Skin epidermis (tissue), 12 donors: ENCODE measurements at regions not wholly inside any gene's neighbourhood (a gene's known extent, or its start where the extent isn't known, plus 50 kb on each side); places are given as distances from the start of the nearest gene placed in this dataset.
A peak's percentile ranks its signal among the peaks of the same experiment; 100 is the strongest.

ENCODE experiments used
- H3K27ac ChIP-seq, 21 experiments: fragments of 200-600 bp; sonication (generic) in 11 of 21; one replicate each; pipeline ENCODE4 v1.5.0; 2020; ENCODE audit warnings: mild to moderate bottlenecking in 3 of 21, inconsistent platforms in 2 of 21, moderate library complexity in 2 of 21
- H3K4me3 ChIP-seq, 7 experiments: fragments of 200-600 bp; sonication (generic) in 2 of 7; one replicate each; pipeline ENCODE4 v1.5.0; 2020; ENCODE audit warnings: inconsistent platforms in 2 of 7, mild to moderate bottlenecking in 2 of 7, moderate library complexity in 1 of 7

DNA sequence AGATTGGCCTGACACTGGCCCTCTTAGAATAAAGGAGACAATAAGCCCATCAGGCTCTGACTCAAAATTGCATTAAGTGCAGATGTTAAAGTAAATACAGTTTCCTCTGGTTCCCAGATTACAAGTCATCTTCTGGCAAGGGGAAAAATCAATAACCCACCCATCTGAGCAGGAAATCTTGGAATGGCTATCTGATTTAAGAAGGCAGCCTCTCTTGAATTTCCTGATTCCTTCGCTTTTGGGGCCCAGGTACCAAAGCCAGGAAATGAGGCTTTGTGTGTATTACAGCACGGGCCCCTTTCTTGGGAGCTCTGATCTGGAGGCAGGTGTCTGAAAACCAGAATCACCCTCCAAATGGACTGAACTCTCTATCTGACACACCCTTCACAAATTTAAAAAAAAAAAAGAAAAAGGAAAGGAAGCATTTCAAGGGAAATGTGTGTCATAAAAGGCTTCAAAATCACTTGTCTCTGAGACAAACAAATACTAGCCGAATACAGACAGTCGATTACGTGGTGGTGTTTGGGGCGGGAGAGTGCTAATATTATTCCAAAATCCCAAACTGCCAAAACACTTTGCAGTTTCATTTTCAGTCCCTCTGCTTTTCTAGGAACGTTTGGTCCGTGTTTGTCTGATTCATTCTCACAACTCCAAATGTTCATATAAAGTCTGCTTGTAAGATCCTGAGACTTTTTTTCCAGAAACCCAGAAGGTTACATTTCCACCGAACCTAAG is 240.9 kb upstream of the CAMK1G start:
- Histone ChIP-seq H3K4me3 (no peak overlapping the region), H3K27ac (peak overlapping the region in 1 of 21 experiments; percentile 14)

DNA sequence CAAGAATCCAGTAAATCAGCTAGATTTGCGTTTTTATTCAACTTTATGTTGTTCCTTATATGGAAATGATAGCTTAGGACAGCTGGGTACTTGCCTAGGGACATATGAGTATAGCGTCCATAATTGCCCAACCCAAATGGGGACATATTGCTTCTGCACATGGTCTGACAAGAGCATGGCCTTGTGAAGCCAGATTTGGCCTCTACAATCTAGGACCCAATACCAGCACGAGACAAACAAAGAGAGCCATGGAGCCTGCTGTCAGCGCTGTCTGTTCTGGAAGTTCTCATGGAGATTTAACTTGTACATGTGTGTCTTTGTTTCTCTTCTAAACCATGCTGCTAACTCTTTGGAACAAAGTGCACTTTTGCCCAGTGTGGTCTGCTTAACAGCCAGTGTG is 240.0 kb upstream of the CAMK1G start:
- no peak overlapping the region for H3K27ac ChIP-seq
- H3K4me3 ChIP-seq = no peak overlapping the region

DNA sequence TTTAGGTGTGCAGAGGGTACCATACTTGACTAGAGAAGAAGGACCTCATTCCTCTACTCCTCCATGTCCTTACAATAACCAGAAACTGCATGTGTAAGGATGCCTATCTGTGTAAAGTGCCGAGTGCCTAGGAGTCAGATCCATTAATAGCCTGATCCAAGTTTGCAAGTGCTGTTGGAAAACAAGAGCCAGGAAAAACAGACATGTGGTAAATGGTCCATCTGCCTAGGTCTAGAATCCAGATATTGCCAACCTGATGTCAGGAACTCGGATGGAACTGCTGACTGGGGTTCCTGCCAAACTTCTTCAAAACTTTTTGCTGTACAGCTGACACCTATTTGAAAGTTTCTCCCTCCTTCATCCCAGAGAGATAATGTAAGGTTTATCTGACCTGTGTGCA is 239.4 kb upstream of the CAMK1G start:
- H3K27ac ChIP-seq = no peak overlapping the region
- H3K4me3 ChIP-seq = no peak overlapping the region

DNA sequence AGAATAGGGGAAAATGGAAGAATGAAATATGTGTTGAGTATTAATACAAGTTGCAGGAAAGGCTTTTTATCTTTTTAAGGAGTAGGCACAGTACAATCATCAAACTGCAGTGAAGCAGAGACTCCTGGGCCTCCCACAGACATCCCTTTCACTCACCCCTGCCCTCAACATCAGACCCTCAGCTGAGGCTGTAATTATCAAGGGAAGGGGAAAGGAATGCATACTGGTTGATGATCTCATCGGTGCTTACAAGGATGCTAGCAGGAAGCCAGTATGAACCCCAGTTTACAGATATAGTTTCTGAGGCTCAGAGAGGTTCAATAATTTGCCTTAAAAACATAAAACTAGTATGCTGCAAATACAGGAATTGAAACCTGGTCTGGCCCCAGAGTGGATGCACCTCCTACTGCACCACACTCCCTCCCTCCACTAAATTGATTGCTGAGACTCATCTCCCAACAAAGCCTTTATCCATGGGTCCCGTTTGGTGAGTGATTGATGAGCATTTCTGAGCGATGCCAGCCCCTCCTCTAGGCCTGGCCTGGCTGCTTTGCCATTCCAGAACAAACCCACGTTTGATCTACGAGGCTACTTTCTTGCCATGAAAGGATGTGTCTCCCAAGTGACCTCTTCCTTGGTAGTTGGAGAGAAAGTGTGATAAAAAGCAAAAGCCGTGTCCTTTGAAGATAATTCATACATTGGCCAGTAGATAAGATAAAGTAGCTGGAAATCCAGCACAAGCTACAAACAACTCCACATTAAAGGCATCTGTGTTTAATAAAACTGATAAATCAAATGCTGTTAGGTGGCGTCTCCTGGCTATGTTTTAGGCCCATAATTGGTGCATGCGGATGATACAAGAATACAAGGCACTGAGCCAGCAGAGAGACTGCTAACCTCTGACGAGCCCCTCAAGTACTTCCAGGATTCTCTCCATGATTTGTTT is 233.9 kb upstream of the CAMK1G start:
- H3K4me3 ChIP-seq = no peak overlapping the region
- no peak overlapping the region for H3K27ac ChIP-seq

DNA sequence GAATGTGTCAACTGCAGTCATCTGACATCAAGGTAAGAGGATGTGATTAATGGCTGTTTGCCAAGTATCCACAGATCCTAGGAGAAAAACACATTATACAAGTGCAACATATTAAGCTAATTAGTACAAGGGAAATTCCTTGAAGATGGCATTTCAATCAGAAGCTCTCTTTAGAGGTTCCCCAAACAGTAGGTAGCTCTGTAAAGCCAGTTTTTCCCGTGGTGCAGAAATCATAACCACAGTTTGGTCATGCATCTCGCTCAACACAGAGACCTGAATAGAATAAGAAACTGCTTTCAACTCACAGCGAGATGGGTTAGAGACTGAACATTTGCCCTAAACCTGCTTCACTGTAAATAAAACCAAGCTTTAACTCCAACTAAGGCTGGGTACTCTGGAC is 230.5 kb upstream of the CAMK1G start:
- Histone ChIP-seq H3K4me3 (no peak overlapping the region), H3K27ac (no peak overlapping the region)

DNA sequence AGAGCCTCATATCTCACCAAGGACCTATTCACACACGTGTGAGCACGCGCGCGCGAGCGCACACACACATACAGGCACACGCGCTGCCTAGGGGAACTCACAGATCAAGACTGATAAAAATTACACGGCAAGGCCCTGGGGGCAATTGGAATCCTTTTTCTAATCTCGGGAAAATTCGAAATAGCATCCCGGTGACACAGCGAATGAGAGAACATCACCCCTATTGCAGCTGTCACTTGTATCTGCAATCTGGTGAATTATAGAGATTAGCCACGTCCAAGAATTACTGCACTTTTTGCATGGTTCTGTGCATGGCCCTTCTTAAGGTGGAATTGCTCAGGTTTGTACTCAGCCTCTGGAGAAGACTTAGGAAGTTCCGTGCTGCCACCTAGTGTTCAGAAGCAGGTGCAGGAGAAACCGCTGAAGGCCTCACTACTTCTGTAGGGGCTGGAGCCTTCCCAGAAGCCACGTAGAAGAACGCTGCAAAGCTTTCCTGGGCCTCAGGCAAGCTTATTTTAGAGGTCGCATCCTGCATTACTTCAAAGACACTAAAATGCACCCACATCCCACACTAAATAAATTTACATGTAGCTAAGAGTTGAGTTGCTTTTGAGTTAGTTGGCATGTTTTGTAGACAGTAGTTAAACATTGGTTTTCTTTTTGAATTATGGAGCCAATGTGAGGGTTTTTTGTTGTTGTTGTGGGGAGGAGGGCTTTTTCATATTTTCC is 229.2 kb upstream of the CAMK1G start:
- Histone ChIP-seq H3K27ac (peak overlapping the region in 18 of 21 experiments; percentile 18 to 85 (median 65)), H3K4me3 (no peak overlapping the region)

DNA sequence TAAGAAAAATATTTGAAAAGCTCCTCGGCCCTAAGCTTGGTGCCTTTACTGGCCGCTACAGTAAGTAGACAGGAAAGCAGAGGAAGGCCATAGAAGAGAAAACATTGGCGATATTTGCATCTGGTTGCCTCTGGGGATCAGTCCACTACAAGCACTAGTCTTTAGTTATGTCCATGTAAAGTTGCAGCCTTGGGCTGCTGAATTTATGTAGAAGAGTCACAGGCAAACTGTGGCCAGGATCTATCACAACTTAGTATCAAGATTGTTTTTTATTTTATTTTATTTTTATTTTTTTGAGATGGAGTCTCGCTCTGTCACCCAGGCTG is 228.7 kb upstream of the CAMK1G start:
- H3K27ac ChIP-seq = peak overlapping the region in 19 of 21 experiments; percentile 18 to 85 (median 63)
- H3K4me3 ChIP-seq = no peak overlapping the region

DNA sequence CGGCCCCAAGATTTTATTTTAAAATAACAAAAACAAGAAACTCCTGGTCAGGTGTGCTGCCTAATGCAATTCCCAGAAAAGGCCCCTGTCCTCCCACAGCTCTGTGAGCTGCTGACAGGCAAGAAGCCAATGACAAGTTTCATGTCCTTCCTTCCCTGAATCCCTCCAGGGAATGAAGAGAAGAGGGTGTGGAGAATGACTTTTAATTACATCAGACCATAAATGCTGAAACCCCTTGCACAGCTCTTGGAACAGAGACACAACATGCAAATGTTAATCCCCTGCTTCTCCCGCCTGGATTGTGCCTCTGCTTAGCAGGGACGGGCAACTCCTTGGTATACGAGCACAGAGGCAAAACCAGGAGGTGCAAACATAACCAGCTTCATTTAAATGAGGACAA is 228.1 kb upstream of the CAMK1G start:
- H3K27ac ChIP-seq = peak overlapping the region in 20 of 21 experiments; percentile 18 to 85 (median 68)
- no peak overlapping the region for H3K4me3 ChIP-seq

DNA sequence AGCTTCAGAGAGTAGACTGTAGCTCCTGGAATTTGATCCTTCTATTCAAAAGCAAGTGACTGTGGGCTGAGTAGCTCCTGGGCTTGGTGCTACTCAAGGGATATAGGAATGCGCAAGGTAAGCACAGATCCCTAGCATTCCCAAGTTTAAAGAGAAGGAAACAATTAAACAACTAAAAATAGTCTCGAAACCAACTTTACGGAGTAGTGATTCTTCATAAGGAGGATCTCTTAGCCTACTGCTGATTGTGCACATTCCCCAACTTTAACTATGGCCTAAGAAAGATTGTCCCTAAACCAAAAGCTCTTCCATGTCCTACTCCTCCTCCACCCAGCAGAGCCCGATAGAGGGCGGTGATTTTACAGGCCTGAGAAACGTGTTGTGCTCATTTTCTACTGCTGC is 226.5 kb upstream of the CAMK1G start:
- Histone ChIP-seq H3K27ac (peak overlapping the region in 13 of 21 experiments; percentile 5 to 85 (median 71)), H3K4me3 (no peak overlapping the region)

DNA sequence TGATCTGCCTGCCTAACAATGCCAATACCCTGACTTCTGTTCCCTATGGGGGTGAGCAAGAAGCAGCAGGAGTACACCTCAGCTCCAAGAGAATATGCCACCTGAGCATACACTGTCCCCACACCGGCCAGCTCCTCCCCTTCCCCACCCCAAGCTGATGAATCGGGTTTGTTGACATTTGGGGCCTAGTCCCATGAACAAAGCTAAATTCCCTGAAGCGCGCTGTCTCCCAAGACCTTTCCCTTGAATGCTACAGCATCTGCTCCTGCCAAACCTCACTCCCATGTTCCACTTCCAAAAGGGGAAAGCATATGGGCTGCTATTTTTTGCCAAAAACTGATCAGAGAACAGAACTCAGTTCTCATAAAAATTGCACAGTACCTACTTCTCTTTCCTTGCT is 220.4 kb upstream of the CAMK1G start:
- H3K27ac ChIP-seq = peak overlapping the region in 14 of 21 experiments; percentile 10 to 89 (median 58)
- H3K4me3 ChIP-seq = no peak overlapping the region

DNA sequence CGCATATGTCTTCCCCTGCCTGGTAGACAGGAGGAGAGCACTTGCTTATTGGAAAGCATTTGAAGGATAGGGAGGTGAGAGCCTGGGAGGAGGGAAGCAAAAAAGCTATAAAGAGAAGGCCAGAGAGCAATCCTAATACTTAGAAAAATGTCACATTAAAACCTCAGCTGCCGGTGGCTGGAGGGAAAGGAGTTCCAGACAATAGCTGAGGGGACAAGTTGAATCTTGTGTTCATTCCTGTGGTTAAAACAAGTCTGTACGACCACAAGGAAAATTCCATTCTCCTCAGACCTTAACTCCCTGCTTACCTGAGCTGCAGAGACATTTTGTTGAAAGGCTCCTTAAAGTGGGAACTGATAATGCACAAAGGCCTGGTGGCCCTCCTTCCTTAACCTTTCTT is 218.8 kb upstream of the CAMK1G start:
- H3K27ac ChIP-seq = peak overlapping the region in 19 of 21 experiments; percentile 20 to 89 (median 66)
- H3K4me3 ChIP-seq = no peak overlapping the region

DNA sequence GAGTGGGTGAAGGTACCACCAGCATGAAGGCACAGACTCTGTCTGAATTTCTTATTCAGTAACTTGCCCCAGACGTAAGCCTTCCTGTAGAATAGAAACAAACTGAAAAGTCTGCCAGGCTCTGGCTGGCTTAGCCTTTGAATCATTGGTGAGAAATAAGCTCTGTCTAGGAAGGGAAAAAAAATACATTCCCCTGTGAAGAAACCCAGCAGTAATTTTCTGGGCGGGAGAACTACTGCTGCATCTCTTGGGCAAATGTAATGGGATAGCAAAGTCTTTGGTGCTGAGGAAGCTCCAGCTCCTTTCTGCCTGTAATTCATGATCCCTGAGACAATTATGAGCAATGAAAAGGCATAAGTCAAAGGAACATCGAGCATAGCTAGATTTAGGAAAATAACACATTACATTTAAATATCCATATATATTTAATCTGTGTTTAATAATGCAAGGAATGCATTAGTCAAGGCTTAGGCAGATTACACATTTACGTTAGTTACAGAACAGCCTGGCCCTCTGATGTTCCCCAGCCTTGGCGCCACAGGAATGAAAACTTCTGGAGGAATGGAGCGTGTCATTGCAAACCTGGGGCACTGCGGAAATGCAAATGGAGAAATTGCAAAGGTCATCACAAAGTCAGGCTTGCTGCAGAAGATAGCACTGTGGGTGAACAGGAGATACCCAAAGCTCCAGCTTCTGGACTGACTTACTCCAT is 216.3 kb upstream of the CAMK1G start:
- Histone ChIP-seq H3K27ac (peak overlapping the region in 13 of 21 experiments; percentile 23 to 89 (median 67)), H3K4me3 (no peak overlapping the region)

DNA sequence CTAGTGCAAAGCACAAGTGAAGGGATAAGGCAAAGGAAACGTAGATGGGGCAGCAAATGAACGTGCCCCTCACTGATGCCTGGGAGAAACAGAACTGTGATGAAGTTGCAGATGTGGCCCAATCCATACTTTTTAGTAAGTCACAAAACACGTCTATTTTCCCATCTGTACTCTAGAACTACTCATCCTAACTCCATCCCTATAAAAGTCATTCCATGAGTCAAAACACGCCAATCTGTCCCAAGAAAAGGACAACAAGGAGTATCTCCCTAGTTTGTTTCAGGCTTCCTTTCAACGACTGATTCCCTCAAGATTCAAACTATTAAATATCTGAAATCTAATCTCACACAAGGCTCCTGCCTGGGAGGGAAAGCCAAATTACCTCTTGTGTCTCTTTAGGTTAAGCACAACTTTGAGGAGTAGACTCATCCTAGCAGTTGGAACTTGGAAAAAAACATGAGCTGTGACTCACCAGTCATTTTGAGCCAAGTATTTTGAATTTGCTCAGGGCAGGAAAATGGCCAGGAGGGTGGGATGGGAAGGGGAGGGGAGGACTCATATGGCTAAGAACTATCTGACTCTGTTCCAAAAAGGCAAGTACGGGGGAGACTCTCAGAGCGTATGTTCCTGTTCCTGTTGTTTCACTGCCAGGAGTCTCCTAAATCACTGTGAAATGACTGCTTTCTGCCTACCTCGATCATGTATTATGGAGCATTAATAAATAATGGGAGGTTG is 214.5 kb upstream of the CAMK1G start:
- H3K27ac ChIP-seq = peak overlapping the region in 19 of 21 experiments; percentile 7 to 89 (median 64)

DNA sequence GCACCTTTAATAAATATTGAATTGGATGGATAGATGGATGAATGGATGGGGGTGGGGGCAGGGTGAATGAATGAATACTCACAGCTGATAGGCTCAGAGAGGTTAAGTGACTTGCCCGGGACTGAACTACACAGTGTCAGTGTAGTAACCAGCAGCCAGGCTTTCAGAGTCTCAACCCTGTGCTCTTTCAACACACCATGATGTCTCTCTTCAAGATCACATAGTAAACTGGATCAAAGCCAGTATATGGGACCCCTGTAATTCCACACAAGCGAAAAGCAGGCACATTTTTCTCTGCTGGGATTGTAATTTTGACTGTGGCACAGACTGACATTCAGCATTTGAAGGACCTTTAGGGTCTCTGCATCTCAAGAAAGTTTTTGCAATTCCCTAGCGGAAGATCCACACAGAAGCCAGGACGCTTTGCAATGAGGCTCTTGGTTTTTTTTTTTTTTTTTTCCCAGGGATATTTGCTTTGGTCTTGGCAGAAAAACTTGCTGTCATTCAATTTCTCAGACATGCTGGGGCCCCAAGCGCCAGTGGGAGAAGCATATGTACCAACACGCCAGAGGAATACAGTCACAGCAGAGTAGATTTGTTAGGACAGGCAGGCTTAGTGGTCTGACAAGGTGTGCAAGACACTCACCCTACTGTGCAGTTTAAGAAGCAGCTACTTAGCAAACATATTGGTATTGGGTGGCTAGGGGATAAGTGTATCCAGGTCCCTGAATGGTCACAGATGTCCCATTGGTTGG is 213.1 kb upstream of the CAMK1G start:
- Histone ChIP-seq H3K27ac (peak overlapping the region in 17 of 21 experiments; percentile 12 to 89 (median 64)), H3K4me3 (no peak overlapping the region)

More for the DNA sequence above, 214.5 kb upstream of the CAMK1G start:
- no peak overlapping the region for H3K4me3 ChIP-seq

DNA sequence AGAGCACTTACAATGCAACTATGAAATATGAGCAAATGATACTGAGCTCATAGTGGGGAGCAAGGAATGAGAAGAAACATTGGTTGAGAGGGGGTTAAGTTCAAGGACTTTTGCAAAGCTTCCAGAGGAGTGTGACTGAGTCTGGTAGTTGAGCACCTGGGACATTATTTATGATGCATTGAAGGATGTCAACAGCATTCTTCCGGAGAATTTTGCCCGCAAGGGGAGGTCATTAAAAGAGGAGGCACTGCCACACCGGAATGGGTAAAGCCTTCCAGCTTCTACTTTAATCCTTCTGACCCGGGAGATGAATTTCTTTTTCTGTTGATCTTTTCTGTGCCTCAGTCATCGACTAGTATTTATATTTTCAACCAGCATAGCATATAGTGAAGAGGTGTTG is 208.4 kb upstream of the CAMK1G start:
- Histone ChIP-seq H3K4me3 (no peak overlapping the region), H3K27ac (peak overlapping the region in 4 of 21 experiments; percentile 10 to 31 (median 24))

DNA sequence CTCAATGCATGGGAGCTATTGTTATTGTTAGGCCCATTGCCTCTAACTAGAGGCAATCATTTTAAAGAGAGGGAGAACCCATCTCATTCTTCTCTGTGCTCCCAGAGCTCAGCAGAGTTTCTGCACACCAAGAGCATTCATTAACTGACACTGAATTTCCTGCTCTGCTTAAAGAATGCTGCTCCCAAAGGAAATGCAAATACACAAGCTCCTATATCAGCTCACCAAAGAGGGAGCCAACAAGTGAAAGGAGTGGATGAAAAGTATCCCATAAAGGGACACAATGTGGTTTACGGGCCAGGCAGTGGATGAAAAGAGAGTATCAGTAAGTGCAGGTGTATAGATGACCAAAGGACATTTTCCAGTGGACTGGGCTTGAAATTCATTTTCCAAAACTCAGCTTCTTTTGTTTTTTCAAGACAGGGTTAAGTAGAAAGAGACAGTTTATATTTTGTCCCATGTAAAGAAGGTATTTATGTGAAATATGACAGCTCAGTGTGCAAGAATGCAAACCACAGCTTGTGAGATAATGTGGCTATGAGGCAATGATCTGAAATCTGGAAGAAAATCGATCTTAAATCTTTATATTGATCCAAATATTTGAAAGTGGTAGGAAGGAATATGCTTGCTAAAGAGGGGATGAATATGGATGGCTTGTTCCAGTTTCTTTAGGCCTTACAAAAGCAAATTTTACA is 207.7 kb upstream of the CAMK1G start:
- peak overlapping the region in 3 of 21 experiments; percentile 10 to 31 (median 29) for H3K27ac ChIP-seq
- H3K4me3 ChIP-seq = no peak overlapping the region

DNA sequence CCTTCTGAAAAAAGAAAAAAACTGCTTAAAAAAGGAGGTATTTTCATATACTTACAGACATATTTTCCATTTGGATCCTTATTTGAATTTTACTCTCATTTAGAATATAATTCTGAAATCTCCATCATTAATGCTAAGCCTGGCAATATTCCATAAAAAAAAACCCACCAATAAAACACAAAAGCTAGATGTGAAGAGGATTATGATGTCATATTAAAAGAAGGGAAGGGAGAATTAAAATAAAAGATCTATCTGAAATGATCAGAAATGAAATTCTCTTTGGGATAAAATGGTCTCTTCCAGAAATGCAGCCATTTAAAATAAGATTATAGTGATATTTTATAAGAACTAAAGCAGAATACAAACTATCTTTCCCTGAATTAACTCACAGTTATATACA is 206.7 kb upstream of the CAMK1G start:
- Histone ChIP-seq H3K4me3 (no peak overlapping the region), H3K27ac (no peak overlapping the region)
